ENCODE measurements at regions not wholly inside any gene's neighbourhood (a gene's known extent, or its start where the extent isn't known, plus 50 kb on each side); places are given as distances from the start of the nearest gene placed in this dataset.

- Histone ChIP-seq H4K20me1 (ENCODE audit: insufficient read depth) (no peaks in the 10 kb centered on the region), H3K27me3 (ENCODE audit: insufficient read depth, low read depth, low read length) (no peaks in the 10 kb centered on the region), H3K36me3 (ENCODE audit: insufficient read depth, low read length) (no peaks in the 10 kb centered on the region), H2AFZ (ENCODE audit: low read depth, low read length) (no peak overlapping the region), H3K4me3 (ENCODE audit: low read length) (no peak overlapping the region), H3K9me2 (ENCODE audit: insufficient read depth, low read length) (no peaks in the 10 kb centered on the region), H3K4me2 (ENCODE audit: low read length) (no peak overlapping the region), H3K9ac (ENCODE audit: low read length) (no peak overlapping the region), H3K9me3 (ENCODE audit: low read length) (no peaks in the 10 kb centered on the region), H3K27ac (ENCODE audit: low read length) (no peak overlapping the region), H3K79me2 (replicated peaks; ENCODE audit: insufficient read depth, low read length) (no peaks in the 10 kb centered on the region), H3F3A (ENCODE audit: insufficient read depth, low read length, poor library complexity, severe bottlenecking) (no peaks in the 10 kb centered on the region)
- TF ChIP-seq SMC3 (conservative IDR thresholded peaks at IDR 0.05; ENCODE audit: poor library complexity) (no peak), CTCF (IDR thresholded peaks at IDR 0.05; ENCODE audit: poor library complexity, severe bottlenecking) (no peak), POLR2AphosphoS5 (IDR thresholded peaks at IDR 0.05) (no peak), MXI1 (conservative IDR thresholded peaks at IDR 0.05; ENCODE audit: poor library complexity, severe bottlenecking) (no peak), RAD21 (conservative IDR thresholded peaks at IDR 0.05) (no peak), REST (IDR thresholded peaks at IDR 0.05; ENCODE audit: borderline replicate concordance) (no peak), EP300 (conservative IDR thresholded peaks at IDR 0.05; ENCODE audit: poor library complexity, severe bottlenecking) (no peak), EZH2 (IDR thresholded peaks at IDR 0.05; ENCODE audit: borderline replicate concordance, insufficient read depth, low read length, poor library complexity, severe bottlenecking) (no peak), TAF1 (IDR thresholded peaks at IDR 0.05; ENCODE audit: low read depth) (no peak)
These were observed 322.9 kb upstream of the NWD2 start for GRCh38 chr4:36921476-36922216.

- Histone ChIP-seq H3K27ac (ENCODE audit: low read length) (no peak overlapping the region), H3K79me2 (replicated peaks; ENCODE audit: insufficient read depth, low read length) (no peaks in the 10 kb centered on the region), H3K36me3 (ENCODE audit: insufficient read depth, low read length) (no peaks in the 10 kb centered on the region), H3K4me3 (ENCODE audit: low read length) (no peak overlapping the region), H3K4me2 (ENCODE audit: low read length) (no peak overlapping the region), H3K9me3 (ENCODE audit: low read length) (no peaks in the 10 kb centered on the region), H2AFZ (ENCODE audit: low read depth, low read length) (no peak overlapping the region), H3F3A (ENCODE audit: insufficient read depth, low read length, poor library complexity, severe bottlenecking) (no peaks in the 10 kb centered on the region), H4K20me1 (ENCODE audit: insufficient read depth) (no peaks in the 10 kb centered on the region), H3K27me3 (ENCODE audit: insufficient read depth, low read depth, low read length) (no peaks in the 10 kb centered on the region), H3K9ac (ENCODE audit: low read length) (no peak overlapping the region), H3K9me2 (ENCODE audit: insufficient read depth, low read length) (no peaks in the 10 kb centered on the region)
- TF ChIP-seq SMC3 (conservative IDR thresholded peaks at IDR 0.05; ENCODE audit: poor library complexity) (no peak), MXI1 (conservative IDR thresholded peaks at IDR 0.05; ENCODE audit: poor library complexity, severe bottlenecking) (no peak), RAD21 (conservative IDR thresholded peaks at IDR 0.05) (no peak), EZH2 (IDR thresholded peaks at IDR 0.05; ENCODE audit: borderline replicate concordance, insufficient read depth, low read length, poor library complexity, severe bottlenecking) (no peak), TAF1 (IDR thresholded peaks at IDR 0.05; ENCODE audit: low read depth) (no peak), CTCF (IDR thresholded peaks at IDR 0.05; ENCODE audit: poor library complexity, severe bottlenecking) (no peak), EP300 (conservative IDR thresholded peaks at IDR 0.05; ENCODE audit: poor library complexity, severe bottlenecking) (no peak), REST (IDR thresholded peaks at IDR 0.05; ENCODE audit: borderline replicate concordance) (no peak), POLR2AphosphoS5 (IDR thresholded peaks at IDR 0.05) (no peak)
These were observed 313.9 kb upstream of the NWD2 start for GRCh38 chr4:36930562-36931111.

Data from neural cell (in vitro differentiated cells).